Hippocampal formation (tissue), 2 donors: ENCODE measurements at regions not wholly inside any gene's neighbourhood (a gene's known extent, or its start where the extent isn't known, plus 50 kb on each side); places are given as distances from the start of the nearest gene placed in this dataset.

ENCODE experiments used
- DNase-seq, 2 donors: peaks; one replicate each; lab custom pipeline; 2025; lab: John Stamatoyannopoulos, UW

DNA sequence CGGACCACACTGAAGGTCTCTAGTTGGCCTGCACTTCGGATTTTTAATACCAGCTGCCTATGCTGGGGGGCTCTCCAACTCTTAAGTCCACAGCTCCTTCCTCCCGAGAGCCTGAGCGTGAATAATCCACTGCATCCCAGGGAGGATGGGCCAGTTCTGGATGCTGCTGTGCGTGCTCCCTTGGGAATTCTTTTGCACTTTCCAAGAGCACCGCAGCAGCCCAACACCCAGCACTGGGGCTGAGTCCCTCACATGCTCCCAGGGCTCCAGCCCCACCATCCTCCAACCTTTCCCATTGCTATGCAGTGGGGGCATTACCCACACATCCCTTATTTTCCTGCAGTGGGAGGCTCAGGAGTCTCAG, 136.4 kb upstream of the IQSEC1 start:
- no peak for DNase-seq

DNA sequence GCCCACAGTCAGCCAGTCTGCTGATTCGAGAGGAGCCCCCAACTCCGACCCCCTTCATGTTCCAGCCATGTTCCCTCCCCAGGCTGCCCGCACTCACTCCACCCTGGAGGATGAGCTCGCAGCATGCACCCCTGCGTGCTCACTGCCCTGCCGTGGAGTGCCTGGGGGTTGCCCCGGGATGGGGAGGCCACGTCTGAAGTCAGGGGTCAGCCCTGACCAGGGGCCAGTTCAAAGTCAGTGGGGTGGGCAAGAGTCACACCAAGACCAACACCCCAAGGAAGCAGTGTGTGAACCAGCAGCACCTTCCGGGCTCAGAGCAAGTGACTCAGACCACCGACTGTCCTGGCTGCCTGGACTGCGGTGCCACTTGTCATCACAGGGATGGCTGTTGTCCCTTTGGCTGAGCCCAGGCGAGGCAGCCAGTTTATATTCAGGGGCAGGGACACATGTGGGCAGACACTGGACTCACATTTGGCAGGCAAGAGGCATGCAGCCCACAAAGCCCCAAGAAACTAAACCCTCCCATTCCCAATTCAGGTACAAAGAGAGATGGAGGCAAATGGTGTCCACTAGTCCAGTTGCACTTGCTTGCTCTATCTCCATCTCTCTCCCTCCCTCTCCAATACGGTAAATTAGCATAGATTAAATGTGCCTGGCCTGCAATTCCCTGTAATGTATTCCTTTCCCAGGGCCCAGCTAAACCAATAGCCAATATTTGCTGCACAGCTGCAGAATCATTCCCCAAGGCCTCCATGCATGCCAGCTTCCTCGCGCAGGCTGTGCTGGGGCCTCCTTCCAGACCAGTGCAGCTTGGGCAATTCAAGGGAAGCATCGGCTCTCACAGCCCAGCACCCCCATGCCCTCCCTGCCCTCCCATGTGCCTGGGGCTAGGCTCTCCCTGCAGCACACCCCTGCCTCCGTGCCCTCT, 135.7 kb upstream of the IQSEC1 start:
- no peak for DNase-seq

DNA sequence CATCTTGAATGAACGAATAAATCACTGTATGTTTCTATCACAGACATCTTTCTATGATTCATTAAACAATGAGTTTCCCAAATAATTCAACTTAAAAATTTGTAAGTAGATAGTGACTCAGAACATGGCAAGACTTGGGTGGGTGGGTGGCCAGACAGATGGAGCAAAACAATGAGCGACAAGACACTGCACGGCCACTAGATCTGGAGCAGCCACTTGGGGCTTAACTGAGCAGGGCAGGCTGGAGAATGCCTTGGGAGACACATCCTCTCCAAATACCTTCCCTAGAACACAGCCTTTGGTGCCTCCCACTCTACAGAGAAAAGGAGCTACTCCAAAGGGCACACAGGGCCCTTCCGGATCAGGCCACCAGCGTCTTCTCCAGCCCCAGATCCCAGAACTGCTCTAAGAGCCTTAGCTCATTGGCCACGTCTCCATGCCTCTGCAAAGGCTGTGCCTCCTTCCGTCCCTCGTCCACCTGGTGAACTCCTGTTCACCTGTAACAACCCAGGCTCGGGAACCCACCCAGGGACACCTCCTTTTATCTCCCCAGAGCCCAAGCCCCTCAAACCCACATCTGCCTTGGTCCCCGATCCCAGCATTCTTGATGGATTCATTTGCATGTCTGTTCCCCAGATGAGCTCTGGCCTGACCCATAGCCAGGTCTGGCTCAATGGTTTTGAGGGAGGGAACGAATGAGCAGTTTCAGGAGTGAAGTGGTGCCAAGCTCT, 134.9 kb upstream of the IQSEC1 start:
- DNase-seq = no peak

DNA sequence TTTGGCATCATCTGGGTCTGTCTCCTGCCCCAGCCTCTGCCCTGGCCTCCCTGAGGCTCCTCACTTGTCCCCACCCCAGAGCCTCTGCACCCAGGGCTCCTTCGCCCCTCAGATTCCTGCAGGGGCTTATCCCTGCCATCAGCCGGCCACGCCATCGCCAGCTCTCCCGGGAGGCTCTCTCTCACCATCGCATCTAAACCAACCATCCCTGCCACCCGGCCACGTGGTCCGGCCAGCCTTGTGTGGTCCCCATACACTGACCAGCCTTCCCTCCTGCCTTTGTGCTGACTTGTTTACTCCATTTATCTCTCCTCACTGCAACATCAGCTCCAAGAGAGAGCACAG, 134.3 kb upstream of the IQSEC1 start:
- no peak for DNase-seq

DNA sequence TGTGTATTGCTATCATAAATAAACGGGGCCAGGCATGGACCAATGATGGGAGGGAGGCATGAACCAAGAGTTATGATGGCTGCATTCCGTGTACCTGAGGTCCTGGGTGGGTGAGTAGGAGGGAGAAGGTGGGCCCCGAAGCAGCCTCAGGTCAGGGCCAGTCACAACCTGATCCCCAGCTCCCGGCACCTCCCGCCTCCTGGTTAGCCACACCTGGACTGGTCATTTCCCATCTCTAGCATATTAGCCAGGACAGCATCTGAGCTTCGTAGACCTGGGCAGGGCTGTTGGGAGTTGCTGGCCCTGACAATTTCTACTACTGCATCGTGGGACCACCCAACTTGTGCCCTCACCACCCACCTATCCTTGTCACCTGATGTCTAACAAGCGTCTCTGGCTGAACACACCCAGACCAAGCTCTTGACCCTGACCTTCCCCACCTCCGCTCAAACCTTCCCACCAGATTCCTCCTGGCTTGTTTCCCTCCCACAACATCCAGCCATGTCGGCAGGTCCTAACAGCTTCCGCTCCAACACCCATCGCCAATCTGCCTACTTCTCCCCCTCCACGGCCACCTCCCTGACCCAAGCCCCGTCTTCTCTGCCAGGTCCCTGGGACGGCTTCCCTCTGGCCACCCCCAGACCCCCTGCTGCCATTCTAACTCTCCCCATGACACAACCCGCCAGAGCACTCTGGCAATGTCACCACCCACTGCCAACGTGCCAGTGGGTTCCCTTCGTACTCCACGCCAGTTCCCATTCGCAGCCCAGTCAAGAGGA, 133.8 kb upstream of the IQSEC1 start:
- DNase-seq = no peak

DNA sequence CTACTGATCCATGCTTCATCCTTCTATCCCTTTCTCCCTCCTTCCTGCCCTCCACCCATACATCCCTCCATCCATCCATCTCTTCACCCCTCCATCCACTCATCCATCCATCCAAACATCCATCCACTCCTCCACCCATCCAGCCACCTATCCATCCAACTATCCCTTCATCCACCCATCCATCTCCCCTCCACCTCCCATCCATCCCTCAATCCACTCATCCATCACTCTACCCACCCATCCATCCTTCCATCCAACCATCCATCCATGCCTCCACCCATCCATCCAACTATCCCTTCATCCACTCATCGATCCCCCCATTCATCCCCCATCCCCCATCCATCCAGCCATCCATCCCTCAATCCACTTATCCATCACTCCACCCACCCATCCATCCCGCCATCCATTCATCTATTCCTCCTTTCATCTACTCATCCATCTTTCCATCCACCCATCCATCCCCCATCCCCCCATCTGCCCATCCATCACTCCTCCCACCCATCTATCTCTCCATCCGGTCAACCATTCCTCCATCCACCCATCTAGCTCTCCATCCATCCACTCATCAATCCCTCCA, 132.4 kb upstream of the IQSEC1 start:
- no peak for DNase-seq

DNA sequence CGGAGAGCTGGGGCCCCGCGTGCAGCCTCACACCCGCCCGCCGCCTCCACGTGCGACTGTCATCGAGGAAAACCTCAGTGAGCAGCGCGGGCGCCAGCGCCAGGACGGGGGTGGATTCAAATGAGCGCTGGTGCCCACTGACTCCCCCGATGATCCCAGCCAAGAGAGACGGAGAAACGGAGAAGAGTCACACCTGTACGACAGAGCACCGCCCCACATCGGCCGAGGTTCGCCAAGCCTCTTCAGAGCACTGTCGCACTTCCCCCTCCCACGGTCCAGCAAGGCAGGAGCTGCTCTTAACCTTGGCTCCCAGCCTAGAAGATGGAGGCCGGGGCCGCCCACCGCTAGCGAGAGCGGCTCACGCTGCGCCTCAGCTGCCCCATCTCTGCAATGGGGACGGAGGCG, 130.9 kb upstream of the IQSEC1 start:
- DNase-seq = no peak

DNA sequence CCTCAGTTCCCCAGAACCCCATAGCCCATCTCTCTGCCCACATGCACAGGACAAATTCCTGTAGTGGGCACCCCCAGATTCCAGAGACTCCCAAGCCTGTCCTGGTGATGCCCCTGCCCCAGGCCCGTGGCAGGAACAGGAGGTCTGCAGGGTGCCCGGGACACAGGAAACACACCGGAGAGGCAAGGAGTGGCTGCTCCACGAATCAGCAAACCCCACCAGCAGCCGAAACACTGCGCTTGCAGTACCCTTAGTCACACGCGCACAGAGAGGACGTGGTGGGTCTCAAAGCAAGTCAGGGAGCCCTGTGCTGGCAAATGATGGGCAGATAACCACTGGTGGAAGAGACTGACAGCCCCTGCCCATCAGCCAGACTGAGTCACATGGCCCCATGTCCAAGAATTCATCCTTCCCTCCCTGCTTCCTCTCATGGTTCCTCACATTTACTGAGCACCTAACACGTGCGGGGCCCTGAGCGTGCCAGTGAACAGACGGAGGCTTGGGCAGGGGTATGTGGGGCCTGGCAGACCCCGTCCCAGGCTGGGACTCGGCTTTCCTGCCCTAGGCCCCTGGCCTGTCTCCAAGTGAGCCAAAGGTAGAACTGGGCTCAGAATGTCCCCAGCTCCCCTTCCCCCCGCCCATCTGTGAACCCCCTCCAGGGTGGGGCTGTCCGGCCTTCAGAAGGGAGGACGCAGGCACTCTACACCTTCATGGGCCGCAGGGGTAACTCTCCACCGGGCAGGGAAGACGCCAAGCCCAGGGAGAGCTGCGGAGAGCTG, 130.4 kb upstream of the IQSEC1 start:
- DNase-seq = no peak

DNA sequence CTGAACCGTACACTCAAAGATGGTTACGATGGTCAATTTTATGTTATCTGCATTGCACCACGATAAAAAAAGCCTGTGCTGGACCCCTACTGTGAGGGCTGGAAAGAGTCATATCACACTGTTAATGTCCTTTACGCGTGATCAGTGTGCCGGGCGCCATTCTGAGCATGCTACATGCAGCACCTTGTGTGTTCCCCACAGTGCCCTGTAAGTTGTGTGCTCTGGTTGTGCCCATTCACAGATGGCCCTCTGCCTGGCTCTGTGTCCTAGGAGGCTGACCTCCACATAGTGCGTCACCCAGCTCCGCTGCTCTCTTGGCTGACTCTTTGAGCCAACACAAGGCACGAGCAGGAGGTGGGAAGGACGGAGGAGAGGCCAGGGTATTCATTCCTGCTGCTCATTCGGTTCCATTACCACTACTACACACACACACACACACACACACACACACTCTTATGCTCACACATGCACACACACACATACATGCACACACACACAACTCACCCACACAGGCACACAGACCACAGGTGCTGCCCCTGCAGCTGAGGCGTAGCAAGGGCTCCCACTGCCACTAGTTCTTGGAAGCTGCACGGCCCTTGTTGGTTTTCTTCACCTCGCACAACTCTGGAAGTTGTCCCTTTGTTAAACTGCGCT, 129.6 kb upstream of the IQSEC1 start:
- no peak for DNase-seq

DNA sequence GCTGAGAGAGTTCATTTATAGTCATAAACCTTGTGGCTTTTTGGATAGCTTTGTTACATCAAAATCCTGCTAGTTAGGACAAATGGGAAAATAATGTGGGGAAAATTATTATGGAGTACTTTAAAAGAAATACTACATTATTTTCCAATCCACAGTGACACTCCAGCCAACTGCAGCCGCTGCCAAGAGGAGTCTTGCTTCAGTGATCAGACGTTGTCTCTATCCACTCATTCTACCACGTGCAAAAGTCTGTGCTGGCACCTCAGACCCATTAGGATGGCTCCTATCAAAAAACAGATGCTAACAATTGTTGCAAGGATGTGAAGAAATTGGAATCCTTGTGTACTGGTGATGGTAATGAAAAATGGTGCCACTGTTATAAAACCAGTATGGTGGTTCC, 128.6 kb upstream of the IQSEC1 start:
- DNase-seq = no peak

DNA sequence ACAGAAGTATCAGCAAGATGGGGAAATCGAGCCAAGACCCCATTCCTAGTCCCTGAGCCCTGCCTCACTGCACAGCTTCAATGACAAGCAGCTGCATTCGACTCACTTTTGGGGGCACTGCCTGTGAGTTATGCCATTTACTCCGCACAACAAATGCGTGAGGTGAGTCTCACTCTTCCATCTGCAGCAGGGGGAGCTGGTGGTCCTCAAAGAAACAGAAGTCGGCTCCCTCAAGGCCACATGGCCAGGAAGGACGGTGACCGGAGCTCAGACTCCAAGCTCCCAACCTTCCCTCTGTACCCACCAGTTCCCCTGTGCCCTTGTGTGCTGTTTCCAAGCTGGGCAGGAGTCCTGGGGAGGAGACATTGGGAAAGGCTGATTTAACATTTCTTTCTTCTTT, 127.7 kb upstream of the IQSEC1 start:
- no peak for DNase-seq

DNA sequence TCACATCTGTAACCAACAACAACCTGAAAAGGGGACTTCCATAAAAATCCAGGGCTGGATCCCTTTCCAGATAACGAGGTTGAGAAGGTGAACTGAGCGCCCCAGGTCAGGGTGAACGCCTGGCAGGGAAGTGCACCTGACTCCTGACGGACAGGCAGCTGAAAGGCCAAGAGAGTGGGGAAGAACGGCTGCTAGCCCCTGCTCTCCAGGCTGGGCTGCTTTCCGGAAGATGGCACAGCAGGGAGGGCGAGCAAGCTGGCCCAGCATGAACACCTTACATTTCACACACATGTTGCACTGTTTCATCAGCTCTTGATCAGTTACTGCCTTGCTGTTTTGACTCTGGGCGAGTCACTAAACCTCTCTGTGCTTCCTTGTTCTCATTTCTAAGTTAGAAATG, 127.2 kb upstream of the IQSEC1 start:
- DNase-seq = no peak

DNA sequence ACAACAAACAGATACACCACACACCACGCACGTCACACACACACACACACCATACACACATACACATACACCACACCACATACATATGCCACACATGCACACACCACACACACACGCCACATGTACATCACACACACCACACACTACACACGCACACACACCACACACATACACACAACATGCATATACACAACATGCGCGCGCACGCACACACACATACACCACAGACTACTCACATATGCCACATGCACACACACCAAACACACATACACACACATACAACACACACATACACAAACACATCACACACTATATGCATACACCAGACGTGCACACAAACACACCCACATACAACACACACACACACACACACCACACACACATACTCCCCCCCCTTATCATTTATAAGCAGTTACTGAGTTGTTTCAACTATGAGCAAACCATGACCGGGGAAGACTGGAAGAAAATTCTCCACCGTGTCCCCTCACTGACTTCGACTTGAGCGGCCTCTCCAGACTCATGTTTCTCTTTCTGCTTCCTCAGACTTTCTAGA, 126.7 kb upstream of the IQSEC1 start:
- DNase-seq = no peak

DNA sequence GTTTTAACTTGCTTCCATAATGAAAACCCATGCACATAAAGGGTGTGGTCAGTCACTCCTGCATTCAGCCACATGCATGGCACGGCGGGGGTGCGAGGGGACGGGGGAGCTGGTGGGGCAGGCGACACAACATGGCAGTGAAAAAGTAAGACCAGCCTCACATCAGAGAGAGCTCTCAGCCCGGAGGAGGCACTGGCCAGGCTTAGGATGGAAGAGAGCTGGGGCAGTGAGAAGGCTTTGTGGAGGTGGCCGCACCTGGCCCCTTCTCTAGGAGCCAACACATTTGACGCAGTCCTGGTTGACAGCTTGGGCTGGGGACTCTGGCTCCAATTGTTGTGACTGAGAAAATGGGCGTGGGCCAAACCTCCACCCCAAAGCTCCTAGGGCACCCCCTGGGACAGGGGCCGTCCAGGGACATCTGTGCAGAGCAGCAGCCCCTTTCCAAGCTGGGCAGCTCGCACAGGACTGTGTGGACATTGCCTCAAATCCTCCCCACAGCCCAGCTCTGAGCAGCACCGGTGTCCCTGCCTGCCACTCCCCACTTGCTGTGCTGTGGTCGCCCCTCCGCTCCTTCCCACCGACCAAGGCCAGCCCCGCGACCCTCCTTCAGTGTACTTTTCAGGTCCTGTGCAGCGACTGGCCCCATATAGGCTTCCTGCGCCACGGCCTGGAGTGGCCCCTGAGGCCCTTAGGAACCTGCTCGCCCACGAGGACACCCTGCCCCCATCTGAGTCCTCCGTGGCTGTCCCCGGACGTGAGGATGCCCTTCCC, 126.0 kb upstream of the IQSEC1 start:
- no peak for DNase-seq

DNA sequence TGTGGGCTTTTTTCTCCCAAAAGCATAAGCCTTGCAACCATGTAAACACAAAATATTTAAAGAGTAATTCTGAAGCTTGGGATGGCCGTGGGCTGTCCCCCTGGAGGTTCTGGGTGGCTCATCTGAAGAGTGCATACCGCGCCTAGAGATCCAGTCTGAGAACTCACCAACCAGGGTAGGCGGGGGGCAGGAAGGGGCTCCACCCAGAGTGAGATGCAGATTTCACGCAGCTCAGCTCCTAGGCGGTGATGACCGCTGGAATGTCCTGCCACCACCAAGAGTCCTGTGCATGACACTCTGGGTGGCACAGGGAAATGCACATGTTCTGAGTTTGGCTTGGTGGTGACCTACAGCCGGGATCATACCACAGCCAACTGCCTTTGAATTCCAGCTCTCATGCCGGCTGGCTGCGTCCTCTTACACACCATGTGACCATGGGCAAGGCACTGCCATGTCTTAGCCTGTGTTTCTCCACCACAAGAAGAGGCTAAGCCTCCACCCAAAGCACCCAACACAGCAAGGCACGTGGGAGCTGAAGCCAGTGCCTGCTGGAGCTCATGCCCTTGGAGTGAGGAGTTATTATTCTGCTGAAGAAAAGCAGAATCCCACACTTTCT, 125.1 kb upstream of the IQSEC1 start:
- no peak for DNase-seq

DNA sequence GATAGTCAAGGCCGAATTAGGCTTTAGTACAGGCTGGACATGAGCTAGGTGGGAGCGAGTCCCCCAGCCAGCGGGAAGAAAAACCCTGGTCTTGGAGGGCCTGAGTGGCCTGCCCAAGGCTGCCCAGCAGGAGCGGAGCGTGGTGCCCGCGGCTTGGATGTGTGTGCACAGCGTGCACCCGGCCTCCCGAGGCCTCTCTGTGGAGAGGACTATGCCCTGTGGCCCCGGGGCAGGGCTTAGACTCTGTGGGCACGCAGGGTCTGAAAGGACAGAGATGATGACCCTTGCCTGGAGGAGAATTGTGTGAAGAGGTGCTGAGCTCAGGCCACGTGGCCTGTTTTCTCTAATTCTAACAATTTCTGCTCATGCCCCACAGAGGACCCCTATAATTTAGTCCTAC, 124.6 kb upstream of the IQSEC1 start:
- DNase-seq = no peak

DNA sequence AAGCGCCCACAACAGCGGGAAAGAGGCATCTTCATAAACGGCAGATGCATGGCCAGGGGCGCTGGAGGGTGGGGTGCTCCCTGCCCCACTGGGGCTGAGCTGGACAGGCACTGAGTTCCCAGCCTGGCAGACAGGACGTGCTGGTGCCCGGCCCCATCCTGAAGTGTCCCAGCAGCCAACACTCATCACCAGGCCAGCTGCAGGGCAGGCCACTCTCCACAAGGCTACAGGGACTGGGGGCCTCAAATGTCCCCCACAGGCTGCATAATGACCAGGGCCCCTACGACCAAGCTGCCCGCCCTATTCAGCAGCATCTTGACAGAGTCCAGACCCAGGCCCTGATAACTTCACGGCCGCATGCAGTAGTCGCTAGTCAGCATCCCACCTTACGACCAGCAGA, 124.1 kb upstream of the IQSEC1 start:
- DNase-seq = no peak

DNA sequence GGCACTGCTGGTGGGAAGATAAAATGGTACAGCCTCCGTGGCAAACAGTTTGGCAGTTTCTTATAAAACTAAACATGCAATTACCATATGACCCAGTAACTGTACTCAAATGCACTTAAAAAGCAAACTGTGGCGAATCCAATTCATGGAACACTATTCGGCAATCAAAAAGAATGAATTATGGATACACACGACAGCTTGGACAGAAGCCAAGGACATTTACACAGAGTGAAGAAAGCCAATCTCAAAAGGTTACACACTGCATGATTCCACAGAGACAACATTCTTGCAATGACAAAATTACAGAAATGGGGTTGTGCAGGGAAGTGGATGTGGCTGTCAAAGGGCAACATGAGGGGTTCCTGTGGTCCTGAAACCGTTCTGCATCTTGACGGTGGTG, 122.1 kb upstream of the IQSEC1 start:
- DNase-seq = no peak
